OCI-LY3 (cell line): ENCODE measurements at regions not wholly inside any gene's neighbourhood (a gene's known extent, or its start where the extent isn't known, plus 50 kb on each side); places are given as distances from the start of the nearest gene placed in this dataset.

Experiments used
- H2AFZ ChIP-seq: fragments of 200-600, 300-600 bp; shearing (Covaris generic); 2 replicates; pipeline ENCODE4 v1.6.0; 2014; ENCODE audit warnings: antibody characterized with exemption, low read depth, low read length
- H3K27ac ChIP-seq: fragments of 200-600, 300-600 bp; sonication (generic); 2 replicates; pipeline ENCODE4 v1.5.1; 2014; ENCODE audit warnings: mild to moderate bottlenecking, low read length, moderate library complexity, mixed read lengths
- H3K27me3 ChIP-seq: fragments of 200-600, 300-600 bp; sonication (generic); 2 replicates; pipeline ENCODE4 v1.6.1; 2014; ENCODE audit warnings: low read depth, low read length, mixed read lengths
- H3K36me3 ChIP-seq: fragments of 200-600, 300-600 bp; sonication (generic); replicated peaks from 2 replicates; pipeline ENCODE3; 2014; ENCODE audit warnings: low read depth, low read length, mixed read lengths
- H3K4me1 ChIP-seq: fragments of 300-600, 200-600 bp; sonication (generic); 2 replicates; pipeline ENCODE4 v1.6.1; 2014; ENCODE audit warnings: low read length, mixed read lengths
- H3K4me2 ChIP-seq: fragments of 200-600, 300-600 bp; sonication (generic); 2 replicates; pipeline ENCODE4 v1.6.1; 2014; ENCODE audit warnings: low read length, mixed read lengths
- H3K4me3 ChIP-seq: fragments of 300-600, 200-600 bp; sonication (generic); 2 replicates; pipeline ENCODE4 v1.5.1; 2014; ENCODE audit warnings: antibody characterized with exemption, mild to moderate bottlenecking, low read length, moderate library complexity
- H3K79me2 ChIP-seq: fragments of 300-600, 200-600 bp; shearing (Covaris generic); 2 replicates; pipeline ENCODE4 v1.6.1; 2014; ENCODE audit warnings: mild to moderate bottlenecking, low read length, mixed read lengths
- H3K9ac ChIP-seq: fragments of 300-600, 200-600 bp; shearing (Covaris generic); 2 replicates; pipeline ENCODE4 v1.6.0; 2014; ENCODE audit warnings: mild to moderate bottlenecking, low read length, moderate library complexity
- H3K9me3 ChIP-seq: fragments of 200-600, 300-600 bp; shearing (Covaris generic); 2 replicates; pipeline ENCODE4 v1.6.1; 2014; ENCODE audit warnings: low read length, mixed read lengths; ENCODE audit not compliant: insufficient read depth
- H4K20me1 ChIP-seq: fragments of 200-600, 300-600 bp; sonication (generic); 2 replicates; pipeline ENCODE4 v1.6.1; 2016; ENCODE audit warnings: low read length, mixed read lengths; ENCODE audit not compliant: insufficient read depth
- CTCF ChIP-seq: fragments of 200-600, 300-600 bp; sonication (generic); IDR thresholded peaks from 2 replicates; pipeline ENCODE4 v1.5.1; 2014; ENCODE audit warnings: antibody characterized with exemption, low read length, low read depth
- EZH2phosphoT487 ChIP-seq: fragments of 200-600 bp; shearing (Covaris generic); IDR thresholded peaks from 2 replicates; pipeline ENCODE4 v1.6.1; 2018; ENCODE audit warnings: antibody characterized with exemption, mixed run types, low read depth

GRCh38 chr1:87451229-87451920, 122.7 kb downstream of the LMO4 start:
- H3K9me3 ChIP-seq = no peaks in the 10 kb centered on the region
- no peak overlapping the region; the same call in 1 of the 2 replicates for H3K4me3 ChIP-seq
- H3K79me2 ChIP-seq = no peaks in the 10 kb centered on the region
- no peaks in the 10 kb centered on the region for H3K27me3 ChIP-seq
- no peak overlapping the region for H3K27ac ChIP-seq
- H2AFZ ChIP-seq = no peak overlapping the region
- no peaks in the 10 kb centered on the region for H3K36me3 ChIP-seq
- H3K4me2 ChIP-seq = peak overlapping the region; percentile 82
- H4K20me1 ChIP-seq = no peaks in the 10 kb centered on the region
- peaks cover 46% of the 10 kb centered on the region for H3K4me1 ChIP-seq
- TF ChIP-seq EZH2phosphoT487 = no peak
- no peak overlapping the region for H3K9ac ChIP-seq

- H4K20me1 ChIP-seq = no peaks in the 10 kb centered on the region
- H2AFZ ChIP-seq = no peak overlapping the region
- H3K27ac ChIP-seq = no peak overlapping the region
- peaks cover 46% of the 10 kb centered on the region for H3K4me1 ChIP-seq
- no peak overlapping the region for H3K9ac ChIP-seq
- no peaks in the 10 kb centered on the region for H3K9me3 ChIP-seq
- H3K4me3 ChIP-seq = no peak overlapping the region
- no peaks in the 10 kb centered on the region for H3K79me2 ChIP-seq
- no peaks in the 10 kb centered on the region for H3K27me3 ChIP-seq
- H3K36me3 ChIP-seq = no peaks in the 10 kb centered on the region
- H3K4me2 ChIP-seq = no peak overlapping the region
- no peak for TF ChIP-seq EZH2phosphoT487
- TF ChIP-seq CTCF = no peak
Measured at GRCh38 chr1:87452648-87453047, 124.0 kb downstream of the LMO4 start.

- Histone ChIP-seq H3K9me3 (no peaks in the 10 kb centered on the region), H2AFZ (no peak overlapping the region), H3K27ac (no peak overlapping the region), H3K27me3 (no peaks in the 10 kb centered on the region), H3K4me3 (no peak overlapping the region), H3K79me2 (no peaks in the 10 kb centered on the region), H4K20me1 (no peaks in the 10 kb centered on the region), H3K9ac (no peak overlapping the region), H3K36me3 (no peaks in the 10 kb centered on the region), H3K4me1 (peaks cover 9% of the 10 kb centered on the region), H3K4me2 (no peak overlapping the region)
- no peak for TF ChIP-seq CTCF
- no peak for TF ChIP-seq EZH2phosphoT487
Measured at GRCh38 chr1:87457408-87457807, 128.7 kb downstream of the LMO4 start.

- no peaks in the 10 kb centered on the region for H3K79me2 ChIP-seq
- H3K27me3 ChIP-seq = no peaks in the 10 kb centered on the region
- TF ChIP-seq CTCF (no peak), EZH2phosphoT487 (no peak)
- H3K9ac ChIP-seq = no peak overlapping the region
- no peaks in the 10 kb centered on the region for H4K20me1 ChIP-seq
- no peaks in the 10 kb centered on the region for H3K36me3 ChIP-seq
- H3K4me2 ChIP-seq = peak overlapping the region; percentile 63
- no peaks in the 10 kb centered on the region for H3K9me3 ChIP-seq
- H3K27ac ChIP-seq = no peak overlapping the region
- no peak overlapping the region for H2AFZ ChIP-seq
- H3K4me1 ChIP-seq = peaks cover 29% of the 10 kb centered on the region
- 0 out of 2 replicates have a peak overlapping the region, but pooled peaks have one; percentile 41 for H3K4me3 ChIP-seq
Measured at GRCh38 chr1:87462894-87463293, 134.2 kb downstream of the LMO4 start.
